Colonic mucosa (tissue), 4 donors: ENCODE measurements at regions not wholly inside any gene's neighbourhood (a gene's known extent, or its start where the extent isn't known, plus 50 kb on each side); places are given as distances from the start of the nearest gene placed in this dataset.

Experiments
- DNase-seq: peaks from one replicate; pipeline ENCODE4 v3.0.0-alpha.2; 2020
- H3K27ac ChIP-seq: fragments of 200-600 bp; one replicate; pipeline ENCODE4 v1.8.0; 2021
- H3K27me3 ChIP-seq: fragments of 200-600 bp; one replicate; pipeline ENCODE4 v1.8.0; 2021
- H3K36me3 ChIP-seq: fragments of 200-600 bp; one replicate; pipeline ENCODE4 v1.8.0; 2021
- H3K4me1 ChIP-seq: fragments of 200-600 bp; one replicate; pipeline ENCODE4 v1.8.0; 2021; ENCODE audit warnings: mild to moderate bottlenecking
- H3K4me3 ChIP-seq: fragments of 200-600 bp; one replicate; pipeline ENCODE4 v1.8.0; 2021
- H3K9ac ChIP-seq, 2 donors: one replicate each; pipeline ENCODE4 v1.7.0; 2013; ENCODE audit warnings: control low read depth in 2 of 2, low read depth in 2 of 2, low read length in 2 of 2
- H3K9me3 ChIP-seq: fragments of 200-600 bp; one replicate; pipeline ENCODE4 v1.8.0; 2021
- CTCF ChIP-seq: fragments of 200-600 bp; IDR thresholded peaks from one replicate; pipeline ENCODE4 v1.8.0; 2022; ENCODE audit warnings: antibody characterized with exemption, mild to moderate bottlenecking
- intact Hi-C: fragments of 100-400 bp; cut with DNase I; formaldehyde crosslinking; loops from one replicate; pipeline ENCODE4 v1.14.1; 2022
- donor health status: healthy.
- donor health status: DM: no; HTN: no; CAD: no.
- donor health status: DM: no; HTN: no; CAD: no.

DNA sequence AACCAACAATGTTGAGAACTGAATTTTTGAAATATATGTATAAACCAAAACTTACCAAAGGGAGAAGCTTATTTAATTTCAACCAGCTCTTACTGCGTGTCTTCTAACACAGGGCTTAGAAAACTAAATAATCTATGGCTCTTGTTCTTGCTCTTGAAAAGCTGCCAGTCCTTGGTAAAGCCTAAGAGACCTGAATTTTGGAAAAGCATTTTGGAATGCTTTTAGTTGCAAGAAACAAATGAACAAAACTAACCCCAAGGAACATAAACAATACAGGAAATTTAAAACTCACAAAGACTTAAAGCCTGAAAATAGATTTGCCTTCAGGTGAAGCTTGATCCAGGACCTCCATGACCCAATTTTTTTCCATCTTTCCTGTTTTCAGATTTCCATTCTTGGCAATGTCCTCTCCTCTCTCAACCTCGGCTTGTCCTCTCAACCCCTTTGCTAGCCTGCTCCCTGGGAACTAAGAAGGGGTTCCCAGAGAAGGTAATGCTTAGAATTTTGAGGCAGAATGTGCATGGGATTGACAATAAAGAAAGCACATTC, 169.8 kb upstream of the NCK2 start:
- intact Hi-C loops = loop anchor here (5.0 to 10.0 kb wide), 3 partner anchors 170 to 510 kb away; partner anchors contain the start of gene NCK2
- Histone ChIP-seq H3K27me3 (no peaks in the 10 kb centered on the region), H3K4me3 (no peak overlapping the region), H3K9ac (no peak overlapping the region), H3K4me1 (peaks cover 7% of the 10 kb centered on the region), H3K36me3 (no peaks in the 10 kb centered on the region), H3K9me3 (no peaks in the 10 kb centered on the region), H3K27ac (no peak overlapping the region)
- TF ChIP-seq CTCF = no peak
- DNase-seq = no peak

DNA sequence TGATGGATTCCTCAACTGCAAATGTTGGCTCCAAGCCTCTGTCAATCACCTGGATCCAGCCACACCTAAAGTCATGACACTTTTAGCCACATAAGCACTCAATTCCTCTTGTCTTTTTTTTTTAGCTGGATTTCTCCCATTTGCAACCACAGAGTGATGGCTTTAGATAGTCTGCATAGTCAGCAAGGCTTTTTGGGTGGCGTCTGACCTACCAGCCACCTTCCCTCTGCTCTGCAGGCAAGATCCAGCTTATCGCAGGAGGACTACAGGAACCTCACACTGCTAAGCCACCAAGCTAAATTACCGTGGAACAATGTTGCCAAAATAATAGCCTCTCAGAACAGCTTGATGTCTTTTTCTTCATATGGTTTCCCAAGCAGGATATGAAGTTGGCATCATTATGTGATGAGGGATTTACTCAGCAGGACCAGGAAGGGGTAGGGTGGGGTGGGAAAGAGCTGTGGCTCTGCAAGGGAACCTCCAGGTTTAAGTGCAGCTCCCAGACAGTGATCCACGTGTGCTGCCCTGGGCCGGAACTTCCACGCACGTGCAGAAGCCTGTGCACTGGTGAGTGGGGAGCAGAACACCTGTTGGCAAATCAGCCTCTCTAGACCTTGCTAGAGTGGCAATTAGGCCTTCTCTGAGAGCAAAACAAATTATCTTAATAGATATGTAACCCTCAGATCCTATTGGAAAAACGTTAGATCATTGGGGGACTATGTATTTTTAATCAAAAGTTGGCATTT, 170.6 kb upstream of the NCK2 start:
- no peaks in the 10 kb centered on the region for H3K27me3 ChIP-seq
- H3K4me3 ChIP-seq = no peak overlapping the region
- intact Hi-C loops = loop anchor here (10.0 kb wide), 2 partner anchors 171 to 511 kb away; partner anchors contain the start of gene NCK2
- TF ChIP-seq CTCF = no peak
- H3K36me3 ChIP-seq = no peaks in the 10 kb centered on the region
- no peak for DNase-seq
- no peak overlapping the region for H3K9ac ChIP-seq
- no peaks in the 10 kb centered on the region for H3K9me3 ChIP-seq
- H3K4me1 ChIP-seq = peaks cover 7% of the 10 kb centered on the region
- H3K27ac ChIP-seq = no peak overlapping the region

DNA sequence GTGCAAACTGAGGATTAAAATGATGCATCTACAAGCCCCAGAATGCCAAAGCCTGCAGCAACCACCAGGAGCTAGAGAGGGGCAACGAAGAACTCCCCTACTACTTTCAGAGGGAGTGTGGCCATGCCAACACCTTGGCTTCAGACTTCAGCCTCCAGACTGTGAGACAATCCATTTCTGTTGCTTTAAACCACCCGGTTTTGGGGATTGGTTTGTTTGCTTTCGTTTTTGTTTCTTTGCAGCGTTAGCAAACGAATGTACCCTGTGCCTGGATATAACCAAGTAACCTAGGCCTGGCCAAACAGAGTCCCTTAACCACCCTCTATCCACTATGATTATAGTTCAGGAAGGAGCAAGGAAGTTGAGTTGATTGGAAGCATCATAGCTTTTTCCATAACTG, 171.2 kb upstream of the NCK2 start:
- intact Hi-C loops = loop anchor here (10.0 kb wide), 2 partner anchors 171 to 511 kb away; partner anchors contain the start of gene NCK2
- H3K27ac ChIP-seq = no peak overlapping the region

DNA sequence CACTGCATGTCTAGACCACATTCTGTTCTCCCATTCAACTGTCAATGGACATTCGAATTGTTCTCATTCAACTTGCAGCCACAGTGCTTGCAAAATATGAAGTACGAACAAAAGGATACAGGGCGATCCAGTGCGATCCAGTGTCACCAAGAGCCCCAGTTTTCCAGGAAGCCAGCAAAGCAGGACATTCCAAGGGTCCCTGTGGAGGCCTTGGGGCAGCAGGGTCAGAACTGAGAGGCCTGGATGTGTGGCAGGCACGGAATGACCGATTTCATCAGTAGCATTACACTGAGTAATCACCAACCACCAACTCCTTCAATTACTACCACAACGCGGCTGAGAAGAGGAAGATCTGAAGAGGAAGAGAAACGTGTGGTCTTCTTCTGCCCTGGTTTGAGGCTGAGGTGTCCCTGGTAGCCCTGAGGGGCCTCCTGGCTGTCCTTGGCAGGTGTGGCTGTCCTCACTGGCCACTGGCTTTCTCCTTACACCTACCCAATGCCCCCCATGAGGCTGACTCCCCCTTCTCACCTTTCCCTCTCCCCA, 172.7 kb upstream of the FHL2 start:
- peaks cover 5% of the 10 kb centered on the region for H3K4me1 ChIP-seq
- no peaks in the 10 kb centered on the region for H3K36me3 ChIP-seq
- DNase-seq = no peak
- intact Hi-C loops = loop anchor here (10.0 kb wide), 2 partner anchors 173 to 513 kb away; partner anchors contain the start of gene NCK2
- H3K27ac ChIP-seq = no peak overlapping the region
- no peak overlapping the region for H3K9ac ChIP-seq
- no peak for TF ChIP-seq CTCF
- no peak overlapping the region for H3K4me3 ChIP-seq
- H3K27me3 ChIP-seq = no peaks in the 10 kb centered on the region
- no peaks in the 10 kb centered on the region for H3K9me3 ChIP-seq

More for the DNA sequence above, 171.2 kb upstream of the NCK2 start:
- DNase-seq = no peak
- Histone ChIP-seq H3K4me3 (no peak overlapping the region), H3K27me3 (no peaks in the 10 kb centered on the region), H3K9ac (no peak overlapping the region), H3K36me3 (no peaks in the 10 kb centered on the region), H3K9me3 (no peaks in the 10 kb centered on the region), H3K4me1 (peaks cover 7% of the 10 kb centered on the region)
- no peak for TF ChIP-seq CTCF

- Histone ChIP-seq H3K9me3 (no peaks in the 10 kb centered on the region), H3K27me3 (no peaks in the 10 kb centered on the region), H3K9ac (no peak overlapping the region), H3K4me1 (peaks cover 4% of the 10 kb centered on the region), H3K36me3 (no peaks in the 10 kb centered on the region), H3K4me3 (no peak overlapping the region), H3K27ac (no peak overlapping the region)
- no peak for DNase-seq
- TF ChIP-seq CTCF = no peak
- intact Hi-C loops = loop anchor here (10.0 kb wide), 2 partner anchors 174 to 514 kb away; partner anchors contain the start of gene NCK2
Measured at GRCh38 chr2:105570757-105571156, 171.9 kb upstream of the FHL2 start.
